ENCODE measurements at regions not wholly inside any gene's neighbourhood (a gene's known extent, or its start where the extent isn't known, plus 50 kb on each side); places are given as distances from the start of the nearest gene placed in this dataset.

DNA sequence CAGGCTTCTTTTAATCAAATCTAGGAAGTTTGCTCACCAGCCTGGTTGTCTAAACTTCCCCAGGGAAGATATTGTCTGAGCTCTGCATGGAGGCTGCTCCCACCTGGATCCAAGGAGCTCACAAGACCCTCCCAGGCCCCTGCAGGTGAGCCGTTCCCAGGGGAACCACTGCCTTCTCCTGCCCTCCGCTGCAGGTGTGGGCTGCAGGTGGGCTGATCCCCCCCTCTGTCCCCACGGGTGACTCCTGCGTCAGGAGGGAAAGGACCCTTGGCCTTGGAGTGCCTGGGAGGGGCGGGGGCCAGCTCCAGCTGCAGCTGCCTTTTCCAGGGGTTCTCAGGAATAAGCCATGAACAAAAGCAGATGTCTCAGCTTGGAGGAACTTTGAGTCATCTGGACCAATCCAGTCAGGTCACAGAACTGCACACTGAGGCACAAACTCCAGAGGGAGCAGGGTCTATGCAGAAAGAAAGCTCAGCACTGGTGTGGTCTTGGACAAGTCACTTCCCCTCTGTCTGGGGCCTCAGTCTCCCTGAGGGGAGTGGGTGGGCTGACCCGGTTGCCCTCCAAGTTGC is 246.6 kb upstream of the RTL1 start:
- DNase-seq = no peak
- Histone ChIP-seq H3K4me1 (no peaks in the 10 kb centered on the region), H3K9ac (ENCODE audit: low read depth in 2 of 2, low read length in 2 of 2) (no peak overlapping the region), H3K27ac (no peak overlapping the region), H3K9me3 (no peaks in the 10 kb centered on the region), H3K4me3 (no peak overlapping the region), H3K36me3 (no peaks in the 10 kb centered on the region), H3K27me3 (no peaks in the 10 kb centered on the region)
- intact Hi-C loops (cut with DNase I) = no loop called here
- TF ChIP-seq, protein P1, sequence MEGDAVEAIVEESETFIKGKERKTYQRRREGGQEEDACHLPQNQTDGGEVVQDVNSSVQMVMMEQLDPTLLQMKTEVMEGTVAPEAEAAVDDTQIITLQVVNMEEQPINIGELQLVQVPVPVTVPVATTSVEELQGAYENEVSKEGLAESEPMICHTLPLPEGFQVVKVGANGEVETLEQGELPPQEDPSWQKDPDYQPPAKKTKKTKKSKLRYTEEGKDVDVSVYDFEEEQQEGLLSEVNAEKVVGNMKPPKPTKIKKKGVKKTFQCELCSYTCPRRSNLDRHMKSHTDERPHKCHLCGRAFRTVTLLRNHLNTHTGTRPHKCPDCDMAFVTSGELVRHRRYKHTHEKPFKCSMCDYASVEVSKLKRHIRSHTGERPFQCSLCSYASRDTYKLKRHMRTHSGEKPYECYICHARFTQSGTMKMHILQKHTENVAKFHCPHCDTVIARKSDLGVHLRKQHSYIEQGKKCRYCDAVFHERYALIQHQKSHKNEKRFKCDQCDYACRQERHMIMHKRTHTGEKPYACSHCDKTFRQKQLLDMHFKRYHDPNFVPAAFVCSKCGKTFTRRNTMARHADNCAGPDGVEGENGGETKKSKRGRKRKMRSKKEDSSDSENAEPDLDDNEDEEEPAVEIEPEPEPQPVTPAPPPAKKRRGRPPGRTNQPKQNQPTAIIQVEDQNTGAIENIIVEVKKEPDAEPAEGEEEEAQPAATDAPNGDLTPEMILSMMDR (IDR thresholded peaks at IDR 0.05) = no peak

DNA sequence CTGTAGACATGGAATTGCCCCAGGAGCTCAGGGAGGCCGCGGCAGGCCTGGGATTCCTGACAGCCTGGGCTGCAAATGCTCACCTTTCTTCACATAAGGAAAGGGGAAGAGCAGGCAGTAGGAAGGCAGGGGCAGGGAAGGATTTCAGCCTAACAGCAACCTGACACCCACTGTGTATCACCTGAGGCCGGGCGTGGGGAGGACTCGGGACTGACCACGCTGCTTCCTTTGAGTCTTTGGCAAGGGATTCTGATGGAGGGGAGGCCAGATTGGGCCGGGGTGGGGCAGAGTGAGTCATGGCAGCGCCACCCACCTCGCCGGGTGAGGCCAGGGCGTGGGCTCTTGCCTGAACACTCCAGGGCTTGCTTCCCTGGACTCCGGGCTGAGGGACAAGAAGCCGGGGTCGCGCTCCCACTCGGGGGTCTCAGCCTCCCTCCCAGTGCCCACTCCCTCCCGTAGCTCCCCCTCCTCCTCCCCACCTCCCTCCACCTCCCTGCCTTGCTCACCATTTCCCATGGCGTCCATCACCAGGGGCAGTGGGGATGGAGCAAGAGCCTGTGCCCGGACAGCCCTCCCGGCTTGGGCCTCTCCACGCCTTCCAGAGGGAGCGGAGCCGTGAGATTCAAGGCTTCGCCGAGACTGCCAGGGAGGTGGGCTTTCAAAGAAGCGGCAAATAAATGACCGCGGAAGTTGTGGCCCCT is 247.9 kb upstream of the RTL1 start:
- Histone ChIP-seq H3K9me3 (no peaks in the 10 kb centered on the region), H3K9ac (ENCODE audit: low read depth in 2 of 2, low read length in 2 of 2) (no peak overlapping the region), H3K27me3 (no peaks in the 10 kb centered on the region), H3K27ac (no peak overlapping the region), H3K4me3 (no peak overlapping the region), H3K36me3 (no peaks in the 10 kb centered on the region), H3K4me1 (no peaks in the 10 kb centered on the region)
- DNase-seq = no peak
- TF ChIP-seq, protein P1 (IDR thresholded peaks at IDR 0.05) = no peak
- intact Hi-C loops (cut with DNase I) = no loop called here

DNA sequence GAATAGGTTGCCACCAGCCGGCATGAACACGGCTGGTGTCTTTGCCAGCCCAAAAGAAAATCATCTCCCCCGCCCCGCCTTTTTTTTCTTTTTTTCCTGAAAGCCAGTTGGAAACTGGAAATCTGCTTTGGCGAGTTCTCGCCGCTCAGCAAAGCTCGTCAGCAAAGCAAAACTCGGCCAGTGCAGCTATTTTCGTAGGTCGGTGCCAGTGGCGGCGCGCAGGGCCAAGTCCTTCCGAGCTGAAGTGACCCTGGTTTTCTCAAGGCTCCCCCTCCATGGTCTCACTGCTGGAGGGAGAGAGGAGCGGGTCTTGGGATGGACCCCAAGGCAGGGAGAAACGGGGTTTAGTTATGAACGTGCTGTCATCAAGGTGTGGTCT is 248.4 kb upstream of the RTL1 start:
- no peak overlapping the region for H3K4me3 ChIP-seq
- intact Hi-C loops (cut with DNase I) = no loop called here
- H3K27me3 ChIP-seq = no peaks in the 10 kb centered on the region
- no peaks in the 10 kb centered on the region for H3K36me3 ChIP-seq
- H3K27ac ChIP-seq = no peak overlapping the region
- DNase-seq = no peak
- H3K9me3 ChIP-seq = no peaks in the 10 kb centered on the region
- no peak overlapping the region for H3K9ac ChIP-seq (ENCODE audit: low read depth in 2 of 2, low read length in 2 of 2)
- TF ChIP-seq, protein P1 (IDR thresholded peaks at IDR 0.05) = no peak
- no peaks in the 10 kb centered on the region for H3K4me1 ChIP-seq

DNA sequence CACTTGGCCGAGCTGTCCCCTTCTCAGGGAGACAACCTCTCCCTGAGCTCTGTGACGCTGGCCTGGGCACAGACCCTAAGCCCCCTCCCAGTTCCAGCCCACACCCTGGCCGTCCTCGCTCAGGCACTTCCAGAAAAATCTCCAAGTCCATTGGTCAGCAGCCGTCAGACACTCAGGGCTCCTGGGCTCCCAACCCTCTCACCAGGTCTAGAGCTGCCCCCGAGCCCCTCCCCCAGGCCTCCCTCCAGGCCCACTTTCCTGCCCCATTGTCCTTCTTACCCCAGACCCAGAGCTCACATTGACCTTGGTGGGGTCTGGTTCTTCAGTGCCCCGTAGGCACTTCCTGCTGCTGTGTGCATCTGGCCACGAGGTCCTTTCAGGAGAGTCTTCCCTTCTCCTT is 249.3 kb upstream of the RTL1 start:
- intact Hi-C loops (cut with DNase I) = no loop called here

DNA sequence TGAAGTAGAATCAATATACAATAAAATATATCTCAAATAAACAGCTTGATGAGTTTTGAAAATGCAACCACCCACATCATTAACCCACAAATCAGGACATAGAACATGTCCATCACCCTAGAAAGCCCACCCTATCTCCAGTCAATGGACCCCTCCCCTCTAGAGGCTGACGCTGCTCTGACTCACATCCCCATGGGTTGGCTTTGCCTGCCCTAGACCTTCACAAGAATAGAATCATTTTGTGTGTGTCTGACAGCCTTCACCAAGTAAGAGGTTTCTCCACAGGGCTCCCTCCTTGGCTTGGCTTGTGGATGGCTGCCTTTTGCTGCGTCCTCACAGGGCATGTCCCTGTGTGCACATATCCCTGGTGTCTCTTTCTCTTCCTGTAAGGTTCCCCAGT is 250.2 kb upstream of the RTL1 start:
- Histone ChIP-seq H3K27ac (no peak overlapping the region), H3K27me3 (no peaks in the 10 kb centered on the region), H3K9me3 (no peaks in the 10 kb centered on the region), H3K4me1 (no peaks in the 10 kb centered on the region), H3K36me3 (no peaks in the 10 kb centered on the region), H3K4me3 (no peak overlapping the region), H3K9ac (ENCODE audit: low read depth in 2 of 2, low read length in 2 of 2) (no peak overlapping the region)
- no peak for DNase-seq
- intact Hi-C loops (cut with DNase I) = no loop called here
- TF ChIP-seq, protein P1 (IDR thresholded peaks at IDR 0.05) = no peak

More for the DNA sequence above, 249.3 kb upstream of the RTL1 start:
- Histone ChIP-seq H3K4me3 (no peak overlapping the region), H3K4me1 (no peaks in the 10 kb centered on the region), H3K36me3 (no peaks in the 10 kb centered on the region), H3K9me3 (no peaks in the 10 kb centered on the region), H3K9ac (ENCODE audit: low read depth in 2 of 2, low read length in 2 of 2) (no peak overlapping the region), H3K27me3 (no peaks in the 10 kb centered on the region), H3K27ac (no peak overlapping the region)
- TF ChIP-seq, protein P1 (IDR thresholded peaks at IDR 0.05) = no peak
- DNase-seq = no peak

Measured in colonic mucosa (tissue), 4 donors.